Osteoblast (primary cell): ENCODE measurements at regions not wholly inside any gene's neighbourhood (a gene's known extent, or its start where the extent isn't known, plus 50 kb on each side); places are given as distances from the start of the nearest gene placed in this dataset.

ENCODE experiments used
- DNase-seq: peaks from one replicate; pipeline ENCODE4 v3.0.0; 2011; ENCODE audit warnings: low spot score, mixed read lengths; ENCODE audit not compliant: insufficient read length; ENCODE audit errors: missing footprints
- H2AFZ ChIP-seq: 2 replicates; pipeline ENCODE4 v1.6.0; 2011; ENCODE audit warnings: mild to moderate bottlenecking, low read length
- H3K27ac ChIP-seq: 2 replicates; pipeline ENCODE4 v1.5.1; 2011; ENCODE audit warnings: mild to moderate bottlenecking, low read depth, low read length, moderate library complexity
- H3K27me3 ChIP-seq: 2 replicates; pipeline ENCODE4 v1.6.0; 2012; ENCODE audit warnings: mild to moderate bottlenecking, control low read depth, inconsistent platforms, low read length, moderate library complexity; ENCODE audit not compliant: insufficient read depth
- H3K36me3 ChIP-seq: 2 replicates; pipeline ENCODE4 v1.5.1; 2011; ENCODE audit warnings: mild to moderate bottlenecking, low read length, control low read depth, moderate library complexity; ENCODE audit not compliant: insufficient read depth
- H3K4me1 ChIP-seq: 2 replicates; pipeline ENCODE4 v1.5.1; 2011; ENCODE audit warnings: mild to moderate bottlenecking, low read length, control low read depth, moderate library complexity; ENCODE audit not compliant: insufficient read depth
- H3K4me2 ChIP-seq: 2 replicates; pipeline ENCODE4 v1.6.0; 2011; ENCODE audit warnings: mild to moderate bottlenecking, low read length; ENCODE audit not compliant: insufficient read depth
- H3K4me3 ChIP-seq: fragments of 200-600 bp; sonication (generic); 3 replicates; pipeline ENCODE4 v1.5.1; 2012; ENCODE audit warnings: mild to moderate bottlenecking, low read length, inconsistent platforms; ENCODE audit not compliant: insufficient read depth
- H3K79me2 ChIP-seq: 2 replicates; pipeline ENCODE4 v1.6.0; 2012; ENCODE audit warnings: mild to moderate bottlenecking, low read length, control low read depth, inconsistent platforms; ENCODE audit not compliant: insufficient read depth
- H3K9me3 ChIP-seq: 2 replicates; pipeline ENCODE4 v1.5.1; 2011; ENCODE audit warnings: low read depth, low read length, control low read depth
- H4K20me1 ChIP-seq: 2 replicates; pipeline ENCODE4 v1.6.0; 2012; ENCODE audit warnings: mild to moderate bottlenecking, low read length, control low read depth; ENCODE audit not compliant: insufficient read depth
- TF ChIP-seq, protein P1 (sequence below): IDR thresholded peaks from 2 replicates; pipeline ENCODE4 v1.5.1; 2011; ENCODE audit warnings: mild to moderate bottlenecking, low read depth, low read length, moderate library complexity; ENCODE audit errors: extremely low read depth

DNA sequence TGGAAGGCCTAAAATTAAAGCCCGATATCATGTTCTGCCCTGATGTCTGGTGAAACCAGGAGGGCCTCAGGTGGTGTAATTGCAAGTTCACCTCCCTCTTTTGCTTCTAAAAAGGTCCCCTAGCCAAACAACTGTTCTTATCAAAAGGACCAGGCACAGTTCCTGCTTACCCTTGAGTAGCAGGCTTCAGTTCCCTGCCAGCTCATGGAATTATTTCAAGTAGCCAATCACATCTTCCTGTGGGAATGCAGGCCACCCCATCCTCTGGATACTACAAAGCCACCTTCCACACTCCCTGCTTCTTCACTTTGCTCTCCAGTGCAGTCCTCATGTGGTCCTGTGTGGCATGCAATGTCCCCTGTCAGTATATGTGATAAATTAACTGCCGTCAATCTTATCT is 97.7 kb upstream of the GALNT17 start:
- Histone ChIP-seq H2AFZ (no peak overlapping the region), H3K27me3 (no peaks in the 10 kb centered on the region), H3K79me2 (no peaks in the 10 kb centered on the region), H3K27ac (no peak overlapping the region), H3K4me1 (no peaks in the 10 kb centered on the region), H3K4me3 (no peak overlapping the region), H3K9me3 (no peaks in the 10 kb centered on the region), H4K20me1 (no peaks in the 10 kb centered on the region), H3K4me2 (no peak overlapping the region), H3K36me3 (no peaks in the 10 kb centered on the region)
- TF ChIP-seq, protein P1, sequence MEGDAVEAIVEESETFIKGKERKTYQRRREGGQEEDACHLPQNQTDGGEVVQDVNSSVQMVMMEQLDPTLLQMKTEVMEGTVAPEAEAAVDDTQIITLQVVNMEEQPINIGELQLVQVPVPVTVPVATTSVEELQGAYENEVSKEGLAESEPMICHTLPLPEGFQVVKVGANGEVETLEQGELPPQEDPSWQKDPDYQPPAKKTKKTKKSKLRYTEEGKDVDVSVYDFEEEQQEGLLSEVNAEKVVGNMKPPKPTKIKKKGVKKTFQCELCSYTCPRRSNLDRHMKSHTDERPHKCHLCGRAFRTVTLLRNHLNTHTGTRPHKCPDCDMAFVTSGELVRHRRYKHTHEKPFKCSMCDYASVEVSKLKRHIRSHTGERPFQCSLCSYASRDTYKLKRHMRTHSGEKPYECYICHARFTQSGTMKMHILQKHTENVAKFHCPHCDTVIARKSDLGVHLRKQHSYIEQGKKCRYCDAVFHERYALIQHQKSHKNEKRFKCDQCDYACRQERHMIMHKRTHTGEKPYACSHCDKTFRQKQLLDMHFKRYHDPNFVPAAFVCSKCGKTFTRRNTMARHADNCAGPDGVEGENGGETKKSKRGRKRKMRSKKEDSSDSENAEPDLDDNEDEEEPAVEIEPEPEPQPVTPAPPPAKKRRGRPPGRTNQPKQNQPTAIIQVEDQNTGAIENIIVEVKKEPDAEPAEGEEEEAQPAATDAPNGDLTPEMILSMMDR, result no peak
- DNase-seq, result no peak

DNA sequence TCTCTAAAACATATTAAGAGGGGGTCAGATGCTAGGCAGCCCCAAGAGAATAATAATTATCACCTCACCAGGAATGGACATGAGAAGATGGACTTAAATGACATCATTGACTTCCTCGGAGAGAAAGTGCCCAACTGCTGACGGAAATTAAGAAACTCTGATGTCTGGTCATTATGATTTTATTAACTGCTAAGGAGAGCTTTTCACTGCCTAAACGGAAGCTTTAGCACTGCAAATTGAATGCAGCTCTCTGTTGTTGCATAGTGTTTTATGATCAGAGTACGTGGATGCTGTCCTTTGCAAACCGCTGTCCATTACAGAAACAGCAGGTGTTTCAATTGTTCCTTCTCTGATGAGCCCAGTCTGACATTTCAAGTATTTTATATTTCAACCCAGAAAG is 89.4 kb upstream of the GALNT17 start:
- Histone ChIP-seq H4K20me1 (no peaks in the 10 kb centered on the region), H3K36me3 (no peaks in the 10 kb centered on the region), H3K27me3 (no peaks in the 10 kb centered on the region), H3K27ac (no peak overlapping the region), H3K4me3 (no peak overlapping the region), H3K79me2 (no peaks in the 10 kb centered on the region), H3K9me3 (no peaks in the 10 kb centered on the region), H3K4me2 (no peak overlapping the region), H3K4me1 (no peaks in the 10 kb centered on the region), H2AFZ (no peak overlapping the region)
- DNase-seq, result no peak
- TF ChIP-seq, protein P1, result no peak

DNA sequence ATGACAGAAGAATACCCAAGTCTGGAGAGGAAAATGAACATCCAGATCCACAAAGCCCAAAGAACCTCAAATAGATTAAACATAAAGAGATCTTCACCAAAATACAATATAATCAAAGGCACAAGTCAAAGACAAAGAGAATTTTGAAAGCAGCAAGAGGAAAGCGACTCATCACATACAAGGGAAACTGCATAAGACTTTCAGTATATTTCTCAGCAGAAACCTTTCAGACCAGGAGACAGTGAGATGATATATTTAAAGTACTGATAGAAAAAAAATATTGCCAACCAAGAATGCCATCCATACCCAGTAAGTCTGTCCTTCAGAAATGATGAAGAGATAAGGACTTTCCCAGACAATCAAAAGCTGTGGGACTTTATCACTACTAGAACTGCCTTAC is 81.5 kb upstream of the GALNT17 start:
- no peak overlapping the region for H3K4me3 ChIP-seq
- no peaks in the 10 kb centered on the region for H3K79me2 ChIP-seq
- no peaks in the 10 kb centered on the region for H3K27me3 ChIP-seq
- H3K4me2 ChIP-seq, result no peak overlapping the region
- H3K36me3 ChIP-seq, result no peaks in the 10 kb centered on the region
- no peaks in the 10 kb centered on the region for H4K20me1 ChIP-seq
- no peak overlapping the region for H2AFZ ChIP-seq
- H3K9me3 ChIP-seq, result peaks cover 5% of the 10 kb centered on the region
- TF ChIP-seq, protein P1, result no peak
- no peak for DNase-seq
- no peak overlapping the region for H3K27ac ChIP-seq
- no peaks in the 10 kb centered on the region for H3K4me1 ChIP-seq

DNA sequence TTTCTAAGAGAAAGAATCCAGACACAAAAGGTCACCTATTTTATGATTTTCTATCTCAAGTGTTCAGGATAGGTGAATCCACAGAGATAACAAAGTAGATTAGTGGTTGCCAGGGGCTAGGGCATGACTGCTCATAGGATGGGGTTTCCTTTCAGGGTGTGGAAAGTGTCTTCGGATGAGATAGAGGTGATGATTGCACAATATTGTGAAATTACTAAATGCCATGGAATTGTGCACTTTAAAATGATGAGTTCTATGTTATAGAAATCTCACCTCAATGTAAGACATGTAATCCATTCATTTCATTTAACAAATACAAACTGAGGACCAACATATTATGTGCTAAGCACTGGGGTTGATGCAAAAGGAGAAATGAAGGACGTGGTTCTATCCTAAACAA is 76.4 kb upstream of the GALNT17 start:
- Histone ChIP-seq H4K20me1 (no peaks in the 10 kb centered on the region), H3K27me3 (no peaks in the 10 kb centered on the region), H3K79me2 (no peaks in the 10 kb centered on the region), H3K9me3 (peaks cover 6% of the 10 kb centered on the region), H3K4me3 (no peak overlapping the region), H3K4me2 (no peak overlapping the region), H3K27ac (no peak overlapping the region), H3K4me1 (no peaks in the 10 kb centered on the region), H3K36me3 (no peaks in the 10 kb centered on the region), H2AFZ (no peak overlapping the region)
- TF ChIP-seq, protein P1, result no peak
- no peak for DNase-seq
